HCT116 (cell line): ENCODE measurements at regions not wholly inside any gene's neighbourhood (a gene's known extent, or its start where the extent isn't known, plus 50 kb on each side); places are given as distances from the start of the nearest gene placed in this dataset.

Experiments
- EGR1 ChIP-seq: IDR thresholded peaks from 2 replicates; pipeline ENCODE4 v1.6.1; 2012; ENCODE audit warnings: low read depth
- ELF1 ChIP-seq: IDR thresholded peaks from 2 replicates; pipeline ENCODE4 v1.6.1; 2012; ENCODE audit warnings: low read depth, borderline replicate concordance
- EZH2 ChIP-seq: fragments of 200-600 bp; sonication (generic); IDR thresholded peaks from 2 replicates; pipeline ENCODE4 v1.6.1; 2017; ENCODE audit warnings: antibody characterized with exemption, mixed run types
- POLR2A ChIP-seq: IDR thresholded peaks from 2 replicates; pipeline ENCODE4 v1.7.0; 2011; ENCODE audit warnings: borderline replicate concordance; ENCODE audit not compliant: insufficient read depth, insufficient read length; ENCODE audit errors: extremely low read depth
- POLR2AphosphoS5 ChIP-seq: IDR thresholded peaks from 2 replicates; pipeline ENCODE4 v1.6.1; 2011; ENCODE audit warnings: mild to moderate bottlenecking, low read depth, low read length, moderate library complexity
- RAD21 ChIP-seq: IDR thresholded peaks from 2 replicates; pipeline ENCODE4 v1.6.1; 2012; ENCODE audit warnings: low read depth, mild to moderate bottlenecking
- TCF7L2 ChIP-seq: IDR thresholded peaks from 2 replicates; pipeline ENCODE4 v1.7.0; 2011; ENCODE audit warnings: borderline replicate concordance, inconsistent platforms; ENCODE audit not compliant: insufficient read depth, insufficient read length; ENCODE audit errors: extremely low read depth
- TF ChIP-seq, protein P1 (sequence below), 3 experiments: fragments of 200-600 bp in 1 of 3; sonication (generic) in 1 of 3; IDR thresholded peaks in 2 of 3; conservative IDR thresholded peaks in 1 of 3; 2 replicates each; pipeline ENCODE4 v1.5.1; 2012 to 2017; ENCODE audit warnings: low read depth in 2 of 3, low read length in 2 of 3, antibody characterized with exemption in 1 of 3, borderline replicate concordance in 1 of 3, control low read depth in 1 of 3, mild to moderate bottlenecking in 1 of 3, mixed read lengths in 1 of 3, mixed run types in 1 of 3, moderate library complexity in 1 of 3; ENCODE audit not compliant: insufficient read depth in 1 of 3
- TF ChIP-seq, protein P2 (sequence below): IDR thresholded peaks from 2 replicates; pipeline ENCODE4 v1.6.1; 2011; ENCODE audit warnings: mild to moderate bottlenecking, low read length, moderate library complexity; ENCODE audit not compliant: insufficient replicate concordance; ENCODE audit errors: extremely low read depth
- TF ChIP-seq, protein P3 (sequence below): IDR thresholded peaks from 2 replicates; pipeline ENCODE4 v1.6.1; 2012; ENCODE audit warnings: low read depth
- TF ChIP-seq, protein P4 (sequence below): IDR thresholded peaks from 2 replicates; pipeline ENCODE4 v1.6.1; 2012

DNA sequence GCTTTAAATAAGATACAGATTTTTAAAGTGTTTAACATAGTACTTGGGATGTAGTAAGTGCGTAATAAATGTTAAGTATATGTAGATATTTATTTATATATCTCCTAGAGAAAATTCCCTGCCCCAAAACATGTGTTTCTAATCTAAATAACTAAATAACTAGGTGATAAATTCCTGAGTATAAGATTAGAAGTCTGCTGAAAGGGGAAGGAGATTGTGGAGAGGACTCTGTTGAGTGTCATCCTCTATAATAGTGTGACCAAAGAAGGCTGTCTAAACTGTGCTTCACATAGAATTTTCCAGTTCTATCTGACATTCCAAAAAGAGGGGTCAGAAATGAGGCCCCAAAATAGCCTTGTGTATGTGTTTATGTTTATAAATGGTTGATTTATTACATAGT is 590.5 kb upstream of the ADAMTS5 start:
- no peak for TF ChIP-seq EZH2
- TF ChIP-seq, protein P1, sequence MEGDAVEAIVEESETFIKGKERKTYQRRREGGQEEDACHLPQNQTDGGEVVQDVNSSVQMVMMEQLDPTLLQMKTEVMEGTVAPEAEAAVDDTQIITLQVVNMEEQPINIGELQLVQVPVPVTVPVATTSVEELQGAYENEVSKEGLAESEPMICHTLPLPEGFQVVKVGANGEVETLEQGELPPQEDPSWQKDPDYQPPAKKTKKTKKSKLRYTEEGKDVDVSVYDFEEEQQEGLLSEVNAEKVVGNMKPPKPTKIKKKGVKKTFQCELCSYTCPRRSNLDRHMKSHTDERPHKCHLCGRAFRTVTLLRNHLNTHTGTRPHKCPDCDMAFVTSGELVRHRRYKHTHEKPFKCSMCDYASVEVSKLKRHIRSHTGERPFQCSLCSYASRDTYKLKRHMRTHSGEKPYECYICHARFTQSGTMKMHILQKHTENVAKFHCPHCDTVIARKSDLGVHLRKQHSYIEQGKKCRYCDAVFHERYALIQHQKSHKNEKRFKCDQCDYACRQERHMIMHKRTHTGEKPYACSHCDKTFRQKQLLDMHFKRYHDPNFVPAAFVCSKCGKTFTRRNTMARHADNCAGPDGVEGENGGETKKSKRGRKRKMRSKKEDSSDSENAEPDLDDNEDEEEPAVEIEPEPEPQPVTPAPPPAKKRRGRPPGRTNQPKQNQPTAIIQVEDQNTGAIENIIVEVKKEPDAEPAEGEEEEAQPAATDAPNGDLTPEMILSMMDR (IDR thresholded peaks at IDR 0.05 in 2 of 3, conservative IDR thresholded peaks at IDR 0.05 in 1 of 3; ENCODE audit: borderline replicate concordance in 1 of 3, insufficient read depth in 1 of 3, low read depth in 2 of 3, low read length in 2 of 3), result no peak
- TF ChIP-seq POLR2A, result no peak
- no peak for TF ChIP-seq ELF1
- TF ChIP-seq, protein P2, sequence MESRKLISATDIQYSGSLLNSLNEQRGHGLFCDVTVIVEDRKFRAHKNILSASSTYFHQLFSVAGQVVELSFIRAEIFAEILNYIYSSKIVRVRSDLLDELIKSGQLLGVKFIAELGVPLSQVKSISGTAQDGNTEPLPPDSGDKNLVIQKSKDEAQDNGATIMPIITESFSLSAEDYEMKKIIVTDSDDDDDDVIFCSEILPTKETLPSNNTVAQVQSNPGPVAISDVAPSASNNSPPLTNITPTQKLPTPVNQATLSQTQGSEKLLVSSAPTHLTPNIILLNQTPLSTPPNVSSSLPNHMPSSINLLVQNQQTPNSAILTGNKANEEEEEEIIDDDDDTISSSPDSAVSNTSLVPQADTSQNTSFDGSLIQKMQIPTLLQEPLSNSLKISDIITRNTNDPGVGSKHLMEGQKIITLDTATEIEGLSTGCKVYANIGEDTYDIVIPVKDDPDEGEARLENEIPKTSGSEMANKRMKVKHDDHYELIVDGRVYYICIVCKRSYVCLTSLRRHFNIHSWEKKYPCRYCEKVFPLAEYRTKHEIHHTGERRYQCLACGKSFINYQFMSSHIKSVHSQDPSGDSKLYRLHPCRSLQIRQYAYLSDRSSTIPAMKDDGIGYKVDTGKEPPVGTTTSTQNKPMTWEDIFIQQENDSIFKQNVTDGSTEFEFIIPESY, result no peak
- TF ChIP-seq POLR2AphosphoS5, result no peak
- TF ChIP-seq TCF7L2, result no peak
- TF ChIP-seq, protein P3, sequence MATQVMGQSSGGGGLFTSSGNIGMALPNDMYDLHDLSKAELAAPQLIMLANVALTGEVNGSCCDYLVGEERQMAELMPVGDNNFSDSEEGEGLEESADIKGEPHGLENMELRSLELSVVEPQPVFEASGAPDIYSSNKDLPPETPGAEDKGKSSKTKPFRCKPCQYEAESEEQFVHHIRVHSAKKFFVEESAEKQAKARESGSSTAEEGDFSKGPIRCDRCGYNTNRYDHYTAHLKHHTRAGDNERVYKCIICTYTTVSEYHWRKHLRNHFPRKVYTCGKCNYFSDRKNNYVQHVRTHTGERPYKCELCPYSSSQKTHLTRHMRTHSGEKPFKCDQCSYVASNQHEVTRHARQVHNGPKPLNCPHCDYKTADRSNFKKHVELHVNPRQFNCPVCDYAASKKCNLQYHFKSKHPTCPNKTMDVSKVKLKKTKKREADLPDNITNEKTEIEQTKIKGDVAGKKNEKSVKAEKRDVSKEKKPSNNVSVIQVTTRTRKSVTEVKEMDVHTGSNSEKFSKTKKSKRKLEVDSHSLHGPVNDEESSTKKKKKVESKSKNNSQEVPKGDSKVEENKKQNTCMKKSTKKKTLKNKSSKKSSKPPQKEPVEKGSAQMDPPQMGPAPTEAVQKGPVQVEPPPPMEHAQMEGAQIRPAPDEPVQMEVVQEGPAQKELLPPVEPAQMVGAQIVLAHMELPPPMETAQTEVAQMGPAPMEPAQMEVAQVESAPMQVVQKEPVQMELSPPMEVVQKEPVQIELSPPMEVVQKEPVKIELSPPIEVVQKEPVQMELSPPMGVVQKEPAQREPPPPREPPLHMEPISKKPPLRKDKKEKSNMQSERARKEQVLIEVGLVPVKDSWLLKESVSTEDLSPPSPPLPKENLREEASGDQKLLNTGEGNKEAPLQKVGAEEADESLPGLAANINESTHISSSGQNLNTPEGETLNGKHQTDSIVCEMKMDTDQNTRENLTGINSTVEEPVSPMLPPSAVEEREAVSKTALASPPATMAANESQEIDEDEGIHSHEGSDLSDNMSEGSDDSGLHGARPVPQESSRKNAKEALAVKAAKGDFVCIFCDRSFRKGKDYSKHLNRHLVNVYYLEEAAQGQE, result no peak
- no peak for TF ChIP-seq EGR1
- TF ChIP-seq RAD21, result no peak
- TF ChIP-seq, protein P4, sequence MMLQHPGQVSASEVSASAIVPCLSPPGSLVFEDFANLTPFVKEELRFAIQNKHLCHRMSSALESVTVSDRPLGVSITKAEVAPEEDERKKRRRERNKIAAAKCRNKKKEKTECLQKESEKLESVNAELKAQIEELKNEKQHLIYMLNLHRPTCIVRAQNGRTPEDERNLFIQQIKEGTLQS, result no peak
